DND-41 (cell line): ENCODE measurements at regions not wholly inside any gene's neighbourhood (a gene's known extent, or its start where the extent isn't known, plus 50 kb on each side); places are given as distances from the start of the nearest gene placed in this dataset.

Source experiments
- ATAC-seq: fragments of 200-7000 bp; cut with Tn5 transposase; 3 replicates; pipeline ENCODE4 v1.9.1; 2021; ENCODE audit warnings: low read depth; ENCODE audit not compliant: insufficient read depth
- DNase-seq: peaks from one replicate; pipeline ENCODE4 v3.0.0-alpha.2; 2020
- H2AFZ ChIP-seq: 2 replicates; pipeline ENCODE4 v1.6.0; 2012; ENCODE audit warnings: low read depth, low read length
- H3K27ac ChIP-seq: 2 replicates; pipeline ENCODE4 v1.5.1; 2012; ENCODE audit warnings: low read length, inconsistent platforms
- H3K27me3 ChIP-seq: fragments of 200-600 bp; sonication (generic); 2 replicates; pipeline ENCODE4 v1.6.0; 2012; ENCODE audit warnings: low read length, mild to moderate bottlenecking, inconsistent platforms; ENCODE audit not compliant: insufficient read depth, poor library complexity
- H3K36me3 ChIP-seq: 2 replicates; pipeline ENCODE4 v1.5.1; 2012; ENCODE audit warnings: low read length, inconsistent platforms; ENCODE audit not compliant: insufficient read depth
- H3K4me1 ChIP-seq: 2 replicates; pipeline ENCODE4 v1.5.1; 2012; ENCODE audit warnings: mild to moderate bottlenecking, low read length; ENCODE audit not compliant: insufficient read depth
- H3K4me2 ChIP-seq: 2 replicates; pipeline ENCODE4 v1.6.0; 2012; ENCODE audit warnings: mild to moderate bottlenecking, moderate library complexity, low read length, inconsistent platforms; ENCODE audit not compliant: insufficient read depth
- H3K4me3 ChIP-seq, 2 experiments: fragments of 200-600 bp in 1 of 2; shearing (Covaris generic) in 1 of 2; 2 replicates each; pipeline ENCODE4 v1.5.1; 2012 to 2016; ENCODE audit warnings: inconsistent platforms in 2 of 2, low read length in 2 of 2, mild to moderate bottlenecking in 2 of 2, low read depth in 1 of 2, moderate library complexity in 1 of 2
- H3K79me2 ChIP-seq: 2 replicates; pipeline ENCODE4 v1.6.0; 2012; ENCODE audit warnings: low read length, inconsistent platforms; ENCODE audit not compliant: insufficient read depth
- H3K9ac ChIP-seq: 2 replicates; pipeline ENCODE4 v1.6.0; 2012; ENCODE audit warnings: low read depth, mild to moderate bottlenecking, inconsistent platforms, low read length, moderate library complexity
- H3K9me3 ChIP-seq: 2 replicates; pipeline ENCODE4 v1.5.1; 2012; ENCODE audit warnings: low read length, moderate library complexity, mild to moderate bottlenecking, inconsistent platforms; ENCODE audit not compliant: insufficient read depth, severe bottlenecking
- H4K20me1 ChIP-seq: 2 replicates; pipeline ENCODE4 v1.6.0; 2012; ENCODE audit warnings: low read length; ENCODE audit not compliant: insufficient read depth
- CTCF ChIP-seq: IDR thresholded peaks from 2 replicates; pipeline ENCODE4 v1.5.1; 2012; ENCODE audit warnings: borderline replicate concordance, low read length, moderate library complexity, mild to moderate bottlenecking; ENCODE audit not compliant: poor library complexity, severe bottlenecking; ENCODE audit errors: extremely low read depth
- EZH2 ChIP-seq: IDR thresholded peaks from 3 replicates; pipeline ENCODE4 v1.6.1; 2012; ENCODE audit warnings: borderline replicate concordance, low read depth, mild to moderate bottlenecking, moderate library complexity, low read length, inconsistent platforms; ENCODE audit not compliant: severe bottlenecking

- Histone ChIP-seq H3K36me3 (no peaks in the 10 kb centered on the region), H2AFZ (no peak overlapping the region), H3K4me1 (no peaks in the 10 kb centered on the region), H3K79me2 (no peaks in the 10 kb centered on the region), H3K4me2 (no peak overlapping the region), H3K27ac (no peak overlapping the region), H4K20me1 (no peaks in the 10 kb centered on the region), H3K27me3 (no peaks in the 10 kb centered on the region), H3K4me3 (no peak overlapping the region), H3K9ac (no peak overlapping the region), H3K9me3 (peaks cover 6% of the 10 kb centered on the region)
- TF ChIP-seq EZH2 (no peak), CTCF (no peak)
- DNase-seq (no peak), ATAC-seq (no peak)
Observed at GRCh38 chr2:194205568-194206227, 1451.3 kb upstream of the SLC39A10 start.

- no peak overlapping the region for H3K4me2 ChIP-seq
- ATAC-seq, result no peak
Observed at GRCh38 chr2:194203898-194204297, 1453.1 kb upstream of the SLC39A10 start.

GRCh38 chr2:194182888-194183287 is 1474.1 kb upstream of the SLC39A10 start:
- Histone ChIP-seq H4K20me1 (no peaks in the 10 kb centered on the region), H3K79me2 (no peaks in the 10 kb centered on the region), H2AFZ (no peak overlapping the region), H3K9me3 (no peaks in the 10 kb centered on the region), H3K4me1 (no peaks in the 10 kb centered on the region), H3K27me3 (no peaks in the 10 kb centered on the region), H3K4me2 (no peak overlapping the region), H3K27ac (no peak overlapping the region), H3K4me3 (no peak overlapping the region), H3K36me3 (no peaks in the 10 kb centered on the region), H3K9ac (no peak overlapping the region)
- DNase-seq (no peak), ATAC-seq (no peak)
- TF ChIP-seq CTCF (no peak), EZH2 (no peak)

More at GRCh38 chr2:194203898-194204297, 1453.1 kb upstream of the SLC39A10 start:
- Histone ChIP-seq H2AFZ (no peak overlapping the region), H3K36me3 (no peaks in the 10 kb centered on the region), H3K79me2 (no peaks in the 10 kb centered on the region), H3K4me1 (no peaks in the 10 kb centered on the region), H3K9ac (no peak overlapping the region), H3K4me3 (no peak overlapping the region), H4K20me1 (no peaks in the 10 kb centered on the region), H3K9me3 (peaks cover 6% of the 10 kb centered on the region), H3K27ac (no peak overlapping the region), H3K27me3 (no peaks in the 10 kb centered on the region)
- TF ChIP-seq CTCF, result no peak
- no peak for TF ChIP-seq EZH2
- no peak for DNase-seq

- Histone ChIP-seq H3K4me1 (no peaks in the 10 kb centered on the region), H3K79me2 (no peaks in the 10 kb centered on the region), H3K9me3 (no peaks in the 10 kb centered on the region), H4K20me1 (no peaks in the 10 kb centered on the region), H3K27me3 (no peaks in the 10 kb centered on the region), H3K9ac (no peak overlapping the region), H3K4me3 (no peak overlapping the region), H3K4me2 (no peak overlapping the region), H2AFZ (no peak overlapping the region), H3K27ac (no peak overlapping the region), H3K36me3 (no peaks in the 10 kb centered on the region)
- TF ChIP-seq CTCF (no peak), EZH2 (no peak)
- DNase-seq, result no peak
- ATAC-seq, result no peak
Observed at GRCh38 chr2:194176134-194176533, 1480.9 kb upstream of the SLC39A10 start.
